ENCODE measurements at regions not wholly inside any gene's neighbourhood (a gene's known extent, or its start where the extent isn't known, plus 50 kb on each side); places are given as distances from the start of the nearest gene placed in this dataset.

DNA sequence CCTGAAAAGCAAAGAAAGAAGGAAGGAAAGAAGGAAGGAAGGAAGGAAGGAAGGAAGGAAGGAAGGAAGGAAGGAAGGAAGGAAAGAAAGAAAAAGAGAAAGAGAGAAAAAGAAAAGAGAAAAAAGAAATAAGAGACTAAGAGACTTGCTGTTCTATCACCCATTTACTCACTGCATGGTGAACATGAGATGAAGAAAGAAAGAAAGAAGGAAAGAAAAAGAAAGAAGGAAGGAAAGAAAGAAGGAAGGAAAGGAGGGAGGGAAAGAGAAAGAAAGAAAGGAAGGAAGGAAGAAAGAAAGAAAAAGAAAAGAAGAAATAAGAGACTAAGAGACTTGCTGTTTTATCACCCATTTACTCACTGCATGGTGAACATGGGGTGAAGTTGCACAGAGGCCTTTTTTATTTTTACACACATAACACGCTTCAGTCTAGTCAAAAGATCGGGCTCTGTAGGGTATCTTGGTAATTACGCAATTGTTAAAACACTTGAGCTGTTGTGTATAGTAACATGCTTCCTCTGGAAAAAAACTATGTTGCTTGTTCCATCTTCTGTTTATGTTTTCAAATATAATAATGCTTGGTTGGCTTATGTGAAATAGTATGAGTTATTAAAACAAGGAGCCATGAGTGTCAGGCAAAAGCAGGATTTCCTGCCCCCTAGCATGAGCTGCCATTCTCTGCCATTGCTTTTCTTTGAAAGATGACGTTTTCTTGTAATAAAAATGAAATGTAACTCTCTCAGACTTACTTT lies 119.3 kb upstream of the ZNF608 start:
- TF ChIP-seq CTCF (IDR thresholded peaks at IDR 0.05): no peak
- no peak for TF ChIP-seq EP300 (IDR thresholded peaks at IDR 0.05; ENCODE audit: low read depth)
